ENCODE measurements at regions not wholly inside any gene's neighbourhood (a gene's known extent, or its start where the extent isn't known, plus 50 kb on each side); places are given as distances from the start of the nearest gene placed in this dataset.

DNA sequence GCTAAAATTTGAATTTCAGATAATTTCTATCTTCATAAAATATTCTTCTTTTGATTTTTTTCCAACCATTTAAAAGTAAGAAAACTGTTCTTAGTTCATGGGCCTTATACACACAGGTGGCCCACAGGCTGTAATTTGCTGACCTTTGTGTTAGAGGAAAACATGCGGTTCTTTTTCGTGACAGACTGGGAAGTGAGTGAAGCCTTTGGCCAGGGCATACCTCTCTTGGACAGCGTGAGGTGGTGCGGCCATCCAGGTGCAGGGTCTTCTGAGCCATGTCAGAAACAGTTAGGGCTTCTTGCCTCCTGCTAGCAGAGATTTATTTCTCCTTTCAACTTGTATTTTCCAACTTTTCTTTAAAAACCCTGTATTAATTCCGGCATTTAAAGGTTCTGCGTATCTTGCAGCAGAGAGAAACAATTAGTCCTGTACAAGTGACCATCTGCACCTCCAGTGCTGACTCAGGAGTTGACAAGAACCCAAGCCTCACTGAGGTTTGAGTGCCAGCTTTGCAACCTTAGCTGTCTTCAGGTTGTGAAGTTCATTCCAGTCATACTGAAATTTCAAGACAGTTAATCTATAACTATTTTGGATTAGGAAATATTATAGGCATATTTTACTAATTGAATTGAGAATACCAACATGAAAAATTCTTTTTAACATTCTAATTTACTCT is 177.8 kb downstream of the LY86 start:
- TF ChIP-seq FOXK2 (IDR thresholded peaks at IDR 0.05) (no peak), LEF1 (IDR thresholded peaks at IDR 0.05; ENCODE audit: borderline replicate concordance) (no peak), FOXM1 (IDR thresholded peaks at IDR 0.05; ENCODE audit: borderline replicate concordance) (no peak), ARNT (IDR thresholded peaks at IDR 0.05) (no peak), BHLHE40 (IDR thresholded peaks at IDR 0.05; ENCODE audit: borderline replicate concordance) (no peak), FOXA1 (IDR thresholded peaks at IDR 0.05) (no peak), CTBP1 (IDR thresholded peaks at IDR 0.05; ENCODE audit: borderline replicate concordance) (no peak), ELF4 (IDR thresholded peaks at IDR 0.05) (no peak)
- no peak for DNase-seq (ENCODE audit: extremely low spot score)
- ChIA-PET POLR2A (no interaction called here), CTCF (no interaction called here)

DNA sequence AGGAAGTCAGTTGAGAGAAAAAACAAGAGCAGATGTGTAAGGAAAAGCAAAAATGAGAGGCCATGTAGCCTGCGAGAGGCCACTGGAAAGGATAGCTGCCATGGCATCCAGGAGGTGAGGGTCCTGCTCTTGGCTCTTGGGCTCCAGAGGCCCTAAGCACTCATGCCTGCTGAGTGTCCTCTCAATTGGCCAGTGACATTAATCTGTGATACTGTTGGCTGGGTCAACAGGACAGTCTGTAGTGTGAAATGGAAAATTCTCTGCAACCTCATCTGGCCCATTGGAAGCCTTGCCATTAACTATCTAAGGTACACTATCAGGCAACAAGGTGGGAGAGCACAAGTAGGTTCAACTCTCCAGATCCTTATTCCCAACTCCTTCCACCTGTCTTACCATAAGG is 180.9 kb downstream of the LY86 start:
- POLR2A ChIA-PET, result interaction anchor here (0.7 kb wide), 1 partner anchor 461 kb away, joined by 3 read pairs; no protein-coding TSS in a partner anchor

DNA sequence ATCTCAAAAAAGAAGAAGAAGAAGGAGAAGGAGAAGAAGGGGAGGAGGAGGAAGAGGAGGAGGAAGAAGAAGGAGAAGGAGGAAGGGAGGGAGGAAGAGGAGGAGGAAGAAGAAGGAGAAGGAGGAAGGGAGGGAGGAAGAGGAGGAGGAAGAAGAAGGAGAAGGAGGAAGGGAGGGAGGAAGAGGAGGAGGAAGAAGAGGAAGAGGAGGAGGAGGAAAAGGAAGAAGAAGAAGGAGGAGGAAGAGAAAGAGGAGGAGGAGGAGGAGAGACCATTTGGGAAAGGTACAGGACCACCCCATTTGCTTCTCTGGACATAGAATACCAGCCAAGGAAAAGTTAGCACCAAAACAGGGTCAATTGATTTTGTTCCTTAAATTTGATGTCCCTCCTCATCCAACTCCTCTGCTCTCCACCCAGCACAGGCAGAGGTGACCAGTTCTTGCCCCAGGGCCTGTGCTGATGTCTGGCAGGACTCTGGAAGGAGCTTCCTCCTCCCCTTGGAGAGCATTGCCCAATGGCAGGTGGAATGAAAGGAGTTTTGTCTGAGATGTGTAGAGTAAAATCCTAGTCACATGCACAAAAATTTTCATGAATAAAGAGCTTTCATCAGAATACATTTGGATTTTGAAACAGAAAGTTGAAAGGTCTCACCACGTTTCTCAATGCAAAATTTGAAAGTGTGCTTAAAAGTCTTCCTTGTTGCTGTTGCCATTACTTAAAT is 182.9 kb downstream of the LY86 start:
- ChIA-PET POLR2A (no interaction called here), CTCF (no interaction called here)
- DNase-seq (ENCODE audit: extremely low spot score), result no peak
- TF ChIP-seq SUZ12 (IDR thresholded peaks at IDR 0.05) (no peak), ELF4 (IDR thresholded peaks at IDR 0.05) (no peak), FOXA1 (IDR thresholded peaks at IDR 0.05) (no peak), NFRKB (IDR thresholded peaks at IDR 0.05) (no peak), L3MBTL2 (conservative IDR thresholded peaks at IDR 0.05) (no peak), SP1 (IDR thresholded peaks at IDR 0.05) (no peak), BHLHE40 (IDR thresholded peaks at IDR 0.05; ENCODE audit: borderline replicate concordance) (no peak), HDGF (IDR thresholded peaks at IDR 0.05; ENCODE audit: borderline replicate concordance) (no peak), LEF1 (IDR thresholded peaks at IDR 0.05; ENCODE audit: borderline replicate concordance) (no peak), FOXM1 (IDR thresholded peaks at IDR 0.05; ENCODE audit: borderline replicate concordance) (no peak), FOXK2 (IDR thresholded peaks at IDR 0.05) (no peak), ARNT (IDR thresholded peaks at IDR 0.05) (no peak), TARDBP (IDR thresholded peaks at IDR 0.05) (no peak), CTBP1 (IDR thresholded peaks at IDR 0.05; ENCODE audit: borderline replicate concordance) (no peak)

More for the DNA sequence above, 180.9 kb downstream of the LY86 start:
- no peak for DNase-seq (ENCODE audit: extremely low spot score)
- CTCF ChIA-PET, result interaction anchor here (0.7 kb wide), 1 partner anchor 12 kb away, joined by 3 read pairs; no protein-coding TSS in a partner anchor
- TF ChIP-seq FOXM1 (IDR thresholded peaks at IDR 0.05; ENCODE audit: borderline replicate concordance), result no peak
- TF ChIP-seq NFRKB (IDR thresholded peaks at IDR 0.05), result no peak
- TF ChIP-seq FOXA1 (IDR thresholded peaks at IDR 0.05), result no peak
- no peak for TF ChIP-seq FOXK2 (IDR thresholded peaks at IDR 0.05)
- no peak for TF ChIP-seq TARDBP (IDR thresholded peaks at IDR 0.05)
- TF ChIP-seq, protein P1, sequence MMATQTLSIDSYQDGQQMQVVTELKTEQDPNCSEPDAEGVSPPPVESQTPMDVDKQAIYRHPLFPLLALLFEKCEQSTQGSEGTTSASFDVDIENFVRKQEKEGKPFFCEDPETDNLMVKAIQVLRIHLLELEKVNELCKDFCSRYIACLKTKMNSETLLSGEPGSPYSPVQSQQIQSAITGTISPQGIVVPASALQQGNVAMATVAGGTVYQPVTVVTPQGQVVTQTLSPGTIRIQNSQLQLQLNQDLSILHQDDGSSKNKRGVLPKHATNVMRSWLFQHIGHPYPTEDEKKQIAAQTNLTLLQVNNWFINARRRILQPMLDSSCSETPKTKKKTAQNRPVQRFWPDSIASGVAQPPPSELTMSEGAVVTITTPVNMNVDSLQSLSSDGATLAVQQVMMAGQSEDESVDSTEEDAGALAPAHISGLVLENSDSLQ (IDR thresholded peaks at IDR 0.05), result no peak
- TF ChIP-seq BHLHE40 (IDR thresholded peaks at IDR 0.05; ENCODE audit: borderline replicate concordance), result no peak
- TF ChIP-seq SP1 (IDR thresholded peaks at IDR 0.05), result no peak
- no peak for TF ChIP-seq CTBP1 (IDR thresholded peaks at IDR 0.05; ENCODE audit: borderline replicate concordance)
- TF ChIP-seq L3MBTL2 (conservative IDR thresholded peaks at IDR 0.05), result no peak
- no peak for TF ChIP-seq ARNT (IDR thresholded peaks at IDR 0.05)
- TF ChIP-seq HDGF (IDR thresholded peaks at IDR 0.05; ENCODE audit: borderline replicate concordance), result no peak
- no peak for TF ChIP-seq LEF1 (IDR thresholded peaks at IDR 0.05; ENCODE audit: borderline replicate concordance)

GRCh38 chr6:6771964-6772363 is 183.4 kb downstream of the LY86 start:
- ChIA-PET CTCF (no interaction called here), POLR2A (no interaction called here)
- TF ChIP-seq BHLHE40 (IDR thresholded peaks at IDR 0.05; ENCODE audit: borderline replicate concordance), result no peak
- no peak for TF ChIP-seq L3MBTL2 (conservative IDR thresholded peaks at IDR 0.05)
- no peak for DNase-seq (ENCODE audit: extremely low spot score)

GRCh38 chr6:6772751-6773150 is 184.2 kb downstream of the LY86 start:
- CTCF ChIA-PET, result interaction anchor here (0.6 to 1.1 kb wide), 2 partner anchors 16 to 375 kb away, joined by 4 to 5 read pairs; no protein-coding TSS in a partner anchor
- POLR2A ChIA-PET, result no interaction called here
- DNase-seq (ENCODE audit: extremely low spot score), result no peak
- TF ChIP-seq, protein P1 (IDR thresholded peaks at IDR 0.05), result no peak
- TF ChIP-seq LEF1 (IDR thresholded peaks at IDR 0.05; ENCODE audit: borderline replicate concordance) (no peak), NFRKB (IDR thresholded peaks at IDR 0.05) (no peak), L3MBTL2 (conservative IDR thresholded peaks at IDR 0.05) (no peak), SUZ12 (IDR thresholded peaks at IDR 0.05) (no peak), TARDBP (IDR thresholded peaks at IDR 0.05) (no peak), ELF4 (IDR thresholded peaks at IDR 0.05) (no peak), FOXK2 (IDR thresholded peaks at IDR 0.05) (no peak), FOXM1 (IDR thresholded peaks at IDR 0.05; ENCODE audit: borderline replicate concordance) (no peak), ARNT (IDR thresholded peaks at IDR 0.05) (no peak), BHLHE40 (IDR thresholded peaks at IDR 0.05; ENCODE audit: borderline replicate concordance) (no peak)

DNA sequence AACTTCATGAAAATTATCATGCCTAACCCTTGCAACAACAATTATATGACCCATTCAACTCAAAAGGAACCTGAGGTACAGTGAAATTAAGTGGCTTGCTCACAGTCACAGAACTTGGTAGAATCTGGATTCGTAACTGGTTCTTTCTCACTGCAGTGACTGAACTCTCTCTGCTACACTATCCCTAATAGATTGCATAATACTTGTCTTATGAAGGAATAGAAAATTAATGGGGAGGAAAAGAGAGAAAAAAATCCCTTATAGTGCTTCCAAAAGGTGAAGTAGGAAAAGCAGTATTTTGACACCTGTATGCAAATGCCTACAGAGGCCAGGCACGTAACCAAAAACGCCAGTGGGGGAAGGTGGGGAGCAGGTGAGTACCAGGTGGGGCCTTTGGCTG is 186.6 kb downstream of the LY86 start:
- no peak for DNase-seq (ENCODE audit: extremely low spot score)
- ChIA-PET CTCF (no interaction called here), POLR2A (no interaction called here)
- TF ChIP-seq L3MBTL2 (conservative IDR thresholded peaks at IDR 0.05) (no peak), SP1 (IDR thresholded peaks at IDR 0.05) (no peak), HDGF (IDR thresholded peaks at IDR 0.05; ENCODE audit: borderline replicate concordance) (no peak), FOXM1 (IDR thresholded peaks at IDR 0.05; ENCODE audit: borderline replicate concordance) (no peak), SUZ12 (IDR thresholded peaks at IDR 0.05) (no peak), BHLHE40 (IDR thresholded peaks at IDR 0.05; ENCODE audit: borderline replicate concordance) (no peak), NFRKB (IDR thresholded peaks at IDR 0.05) (no peak), ZNF384 (IDR thresholded peaks at IDR 0.05) (no peak), TARDBP (IDR thresholded peaks at IDR 0.05) (no peak), CTBP1 (IDR thresholded peaks at IDR 0.05; ENCODE audit: borderline replicate concordance) (no peak), FOXA1 (IDR thresholded peaks at IDR 0.05) (no peak), FOXK2 (IDR thresholded peaks at IDR 0.05) (no peak), LEF1 (IDR thresholded peaks at IDR 0.05; ENCODE audit: borderline replicate concordance) (no peak), ARNT (IDR thresholded peaks at IDR 0.05) (no peak), ELF4 (IDR thresholded peaks at IDR 0.05) (no peak)
- TF ChIP-seq, protein P1 (IDR thresholded peaks at IDR 0.05), result no peak

Data from HEK293T (cell line).